HG03521 (cell line): ENCODE measurements at regions not wholly inside any gene's neighbourhood (a gene's known extent, or its start where the extent isn't known, plus 50 kb on each side); places are given as distances from the start of the nearest gene placed in this dataset.
"Not testable (repeated sequence)": the region's sequence is repeated elsewhere in the genome, so short reads cannot be mapped to it uniquely, and the experiment has no call there.

Experiments
- ATAC-seq: cut with Tn5 transposase; IDR thresholded peaks from one replicate; pipeline ENCODE4 v1.9.1; 2021; ENCODE audit warnings: mild to moderate bottlenecking, moderate library complexity; ENCODE audit not compliant: unreplicated experiment

DNA sequence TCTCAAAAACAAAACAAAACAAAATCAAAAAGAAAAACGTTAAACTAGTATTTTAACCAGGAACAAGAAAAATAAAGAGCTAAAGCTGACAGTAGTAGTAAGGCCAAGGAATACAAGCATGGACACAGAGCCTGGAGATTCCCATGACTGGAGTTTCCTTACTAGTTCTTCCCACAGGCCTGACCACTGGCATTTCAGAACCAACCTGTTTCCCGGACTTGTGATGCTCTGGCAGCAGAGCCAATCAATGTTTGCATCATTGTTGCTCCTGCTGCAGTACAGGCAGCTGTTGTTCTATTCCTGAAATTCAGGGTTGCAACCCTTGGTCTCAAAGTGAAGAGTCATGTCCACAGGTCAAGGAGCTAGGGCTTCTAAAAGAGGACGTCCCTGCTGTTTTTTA lies 111.3 kb upstream of the WARS2 start:
- no peak for ATAC-seq

DNA sequence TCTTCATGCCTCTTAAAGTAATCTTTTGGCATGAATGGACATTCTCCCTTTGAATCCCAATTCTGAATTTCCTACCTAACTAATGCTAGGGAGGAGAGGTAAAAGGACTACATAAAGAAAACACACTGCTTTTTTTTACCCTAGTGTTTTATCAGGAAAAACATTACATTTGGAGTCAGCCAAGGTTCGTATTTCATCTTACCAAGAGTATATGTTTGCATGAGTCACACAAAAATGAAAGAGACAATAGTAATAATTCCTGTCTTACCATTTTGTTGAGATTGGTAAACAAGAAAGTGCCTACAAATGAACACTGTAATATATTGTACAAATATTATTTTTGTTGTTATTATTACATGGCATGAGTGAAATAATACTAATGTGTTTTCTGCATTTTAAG lies 112.9 kb upstream of the WARS2 start:
- ATAC-seq: no peak

DNA sequence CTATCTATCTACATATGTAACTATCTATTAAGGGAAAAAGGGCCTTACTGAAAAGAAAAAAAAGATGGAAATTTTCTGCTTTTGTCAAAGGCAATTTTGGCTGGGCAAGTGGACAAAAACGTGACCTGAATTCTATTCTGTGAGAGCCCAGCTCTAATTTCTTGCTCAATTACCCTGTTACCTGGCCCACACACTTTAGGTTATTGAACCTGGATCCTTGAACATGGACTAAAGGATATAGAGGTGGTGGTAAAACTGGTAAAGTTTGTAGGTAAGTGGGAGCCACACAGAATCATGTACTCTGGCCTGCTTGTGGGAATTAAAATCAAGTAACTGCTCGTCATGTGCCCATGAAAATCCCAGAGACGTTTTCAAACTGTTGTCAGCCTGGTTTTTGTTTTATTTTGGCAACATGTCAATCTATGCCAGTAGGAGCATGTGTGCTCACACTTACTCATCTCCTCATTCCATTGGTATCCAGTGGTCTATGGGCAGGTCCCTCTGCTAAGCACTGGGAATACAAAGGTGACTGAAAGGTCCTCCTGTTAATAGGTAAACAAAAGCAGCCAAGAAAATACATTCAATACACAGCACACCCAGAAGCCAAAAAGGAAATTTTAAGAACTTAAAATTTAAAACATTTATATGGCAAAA lies 113.7 kb upstream of the WARS2 start:
- no peak for ATAC-seq

DNA sequence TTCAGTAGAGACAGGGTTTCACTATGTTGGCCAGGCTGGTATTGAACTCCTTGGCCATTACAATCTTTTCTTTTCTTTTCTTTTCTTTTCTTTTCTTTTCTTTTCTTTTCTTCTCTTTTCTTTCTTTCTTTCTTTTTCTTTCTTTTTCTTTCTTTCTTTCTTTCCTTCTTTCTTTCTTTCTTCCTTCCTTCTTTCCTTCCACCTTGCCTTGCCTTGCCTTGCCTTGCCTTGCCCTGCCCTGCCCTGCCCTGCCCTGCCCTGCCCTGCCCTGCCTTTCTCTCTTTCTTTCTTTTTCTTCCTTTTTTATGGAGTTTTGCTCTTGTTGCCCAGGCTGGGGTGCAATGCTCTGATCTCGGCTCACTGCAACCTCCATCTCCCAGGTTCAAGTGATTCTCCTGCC lies 112.5 kb upstream of the HAO2 start:
- not testable (repeated sequence) for ATAC-seq

DNA sequence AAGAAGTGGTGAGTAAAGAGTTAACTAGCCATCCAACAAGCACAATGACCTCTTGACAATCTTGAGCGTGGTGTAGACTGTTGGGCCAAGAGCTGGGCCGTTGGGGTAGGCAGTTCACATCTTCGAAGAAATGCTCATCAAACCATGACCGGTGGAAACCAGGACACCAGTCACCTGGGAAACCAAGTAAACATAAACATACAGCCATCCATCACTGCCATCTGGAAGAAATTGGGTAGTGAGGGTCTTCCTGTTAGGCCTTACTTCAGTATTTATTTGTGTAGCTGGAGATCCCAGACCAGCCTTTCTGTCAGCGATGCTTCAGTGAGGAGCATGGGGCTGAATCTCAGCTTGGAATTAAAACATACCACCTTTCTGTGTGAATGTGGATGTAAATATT lies 108.1 kb upstream of the HAO2 start:
- ATAC-seq: no peak

DNA sequence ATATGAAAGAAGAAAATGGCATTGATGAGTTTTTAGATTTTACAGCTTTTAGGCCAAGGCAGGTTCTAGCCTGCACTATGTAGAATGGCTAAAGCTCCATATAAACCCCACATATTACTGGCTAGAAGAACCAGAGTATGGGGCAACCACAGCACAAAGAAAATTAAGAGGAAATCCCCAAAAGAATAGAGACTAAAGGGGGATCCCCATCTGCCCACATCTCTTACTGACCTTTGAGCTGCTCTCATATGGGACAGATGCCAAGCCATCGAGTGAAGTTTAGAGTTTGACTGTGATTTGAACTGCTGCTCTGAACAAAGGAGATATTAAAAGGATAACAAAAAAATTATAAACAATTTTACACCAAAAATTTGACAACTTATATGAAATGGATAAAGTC lies 102.2 kb upstream of the HAO2 start:
- peak; percentile 89 for ATAC-seq

DNA sequence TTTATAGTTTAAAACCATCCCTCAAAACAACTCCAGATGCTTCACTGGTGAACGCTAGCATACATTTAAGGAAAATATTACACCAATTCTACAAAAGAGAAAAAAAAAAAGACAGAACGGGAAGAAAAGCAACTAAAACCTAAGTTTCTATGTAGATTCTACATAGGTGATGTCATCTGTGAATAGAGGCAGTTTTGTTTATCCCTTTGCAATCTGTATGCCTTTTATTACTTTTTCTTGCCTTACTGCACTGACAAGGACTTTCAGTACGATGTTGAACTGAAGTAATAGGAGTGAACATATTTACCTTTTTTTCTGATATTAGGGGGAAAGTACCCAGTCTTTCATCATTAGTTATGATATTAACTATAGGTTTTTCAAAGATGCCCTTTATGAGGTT lies 101.7 kb upstream of the HAO2 start:
- no peak for ATAC-seq

DNA sequence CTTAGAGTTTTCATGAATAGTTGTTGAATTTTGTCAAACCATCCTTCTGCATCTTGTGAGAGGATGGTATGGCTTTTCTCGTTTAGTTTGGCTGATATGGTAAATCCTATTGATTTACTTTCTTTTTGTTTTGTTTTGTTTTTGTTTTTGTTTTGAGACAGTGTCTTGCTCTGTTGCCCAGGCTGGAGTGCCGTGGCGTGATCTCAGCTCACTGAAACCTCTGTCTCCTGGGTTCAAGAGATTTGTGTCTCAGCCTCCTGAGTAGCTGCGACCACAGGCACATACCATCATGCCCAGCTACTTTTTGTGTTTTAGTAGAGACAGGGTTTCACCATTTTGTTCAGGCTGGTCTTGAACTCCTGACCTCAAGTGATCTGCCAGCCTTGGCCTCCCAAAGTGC lies 101.3 kb upstream of the HAO2 start:
- ATAC-seq: not testable (repeated sequence)

DNA sequence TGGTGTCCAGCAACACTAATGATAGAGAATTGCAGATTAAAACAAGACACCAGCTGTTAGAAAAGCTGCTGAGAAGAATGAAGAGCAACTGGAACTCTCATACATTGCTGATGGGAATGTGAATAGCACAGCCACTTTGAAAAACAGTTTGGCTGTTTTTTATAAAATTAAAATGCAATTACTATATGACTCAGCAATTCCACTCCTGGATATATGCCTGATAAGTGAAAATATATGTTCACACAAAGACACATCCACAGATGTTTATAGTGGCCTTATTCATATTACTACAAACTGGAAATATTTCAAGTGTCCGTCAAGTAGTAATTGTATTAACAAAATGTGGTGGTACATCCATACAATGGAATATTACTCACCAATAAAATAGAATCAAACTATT lies 99.7 kb upstream of the HAO2 start:
- ATAC-seq: no peak

DNA sequence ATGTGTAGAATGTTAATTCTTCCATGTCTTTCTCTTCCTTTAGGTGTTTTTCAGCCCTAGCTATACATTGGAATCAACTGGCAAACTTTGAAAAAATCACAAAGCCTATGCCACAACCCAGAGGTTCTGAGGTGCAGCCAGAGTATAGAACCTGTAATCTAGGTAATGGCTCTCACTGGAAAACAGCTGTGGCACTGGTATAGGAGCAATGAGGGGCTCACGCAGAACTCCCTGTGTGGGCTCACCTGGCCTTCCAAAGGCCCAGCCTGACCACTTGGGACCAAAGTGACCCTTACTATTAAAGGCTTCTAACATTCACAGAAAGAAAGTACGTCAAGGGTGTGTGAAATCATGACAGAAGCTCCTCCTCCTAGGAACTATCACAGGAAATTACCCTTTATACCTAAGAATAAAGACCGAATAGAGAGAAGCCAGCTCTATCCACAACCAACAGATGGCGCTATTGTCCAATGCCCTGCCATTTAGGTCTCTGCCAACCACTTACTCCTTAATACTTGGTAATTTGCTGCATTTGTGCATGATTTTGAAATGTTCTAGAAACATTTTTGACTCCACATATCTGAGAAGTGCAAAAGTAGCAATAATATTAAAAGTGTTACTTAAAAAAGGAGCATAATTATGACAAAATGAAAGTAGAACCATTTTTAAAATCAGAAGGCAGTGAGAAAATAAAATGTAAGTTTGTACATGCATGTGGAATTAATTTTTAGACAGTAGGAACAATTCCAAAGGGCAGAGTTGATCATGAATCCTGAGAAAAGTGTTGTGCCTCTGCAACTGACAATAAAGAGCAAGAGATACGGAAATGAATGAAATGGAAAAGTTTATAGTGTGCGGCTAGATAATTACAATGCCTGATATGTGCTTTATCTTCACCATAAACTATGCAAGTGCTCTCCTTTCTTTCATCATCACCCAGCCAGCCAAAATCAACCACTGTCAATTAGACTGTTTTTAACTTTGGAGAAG lies 93.1 kb upstream of the HAO2 start:
- peak; percentile 50 for ATAC-seq

DNA sequence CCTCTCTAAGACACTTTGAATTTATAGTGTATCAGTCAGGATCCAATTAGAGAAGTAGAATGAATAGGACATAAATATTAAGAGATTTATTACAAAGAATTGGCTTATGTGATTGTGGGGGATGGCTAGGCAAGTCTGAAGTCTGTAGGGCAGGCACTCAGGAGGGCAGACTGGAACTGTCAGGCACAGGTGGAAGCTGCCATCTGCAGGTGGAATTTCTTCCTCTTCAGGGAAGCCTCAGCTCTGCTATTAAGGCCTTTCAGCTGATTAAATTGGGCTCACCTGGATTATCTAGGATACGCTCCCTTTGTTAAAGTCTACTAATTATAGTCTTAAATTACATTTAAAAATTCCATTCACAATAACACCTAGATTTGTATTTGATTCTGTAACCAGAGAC lies 92.0 kb upstream of the HAO2 start:
- no peak for ATAC-seq

DNA sequence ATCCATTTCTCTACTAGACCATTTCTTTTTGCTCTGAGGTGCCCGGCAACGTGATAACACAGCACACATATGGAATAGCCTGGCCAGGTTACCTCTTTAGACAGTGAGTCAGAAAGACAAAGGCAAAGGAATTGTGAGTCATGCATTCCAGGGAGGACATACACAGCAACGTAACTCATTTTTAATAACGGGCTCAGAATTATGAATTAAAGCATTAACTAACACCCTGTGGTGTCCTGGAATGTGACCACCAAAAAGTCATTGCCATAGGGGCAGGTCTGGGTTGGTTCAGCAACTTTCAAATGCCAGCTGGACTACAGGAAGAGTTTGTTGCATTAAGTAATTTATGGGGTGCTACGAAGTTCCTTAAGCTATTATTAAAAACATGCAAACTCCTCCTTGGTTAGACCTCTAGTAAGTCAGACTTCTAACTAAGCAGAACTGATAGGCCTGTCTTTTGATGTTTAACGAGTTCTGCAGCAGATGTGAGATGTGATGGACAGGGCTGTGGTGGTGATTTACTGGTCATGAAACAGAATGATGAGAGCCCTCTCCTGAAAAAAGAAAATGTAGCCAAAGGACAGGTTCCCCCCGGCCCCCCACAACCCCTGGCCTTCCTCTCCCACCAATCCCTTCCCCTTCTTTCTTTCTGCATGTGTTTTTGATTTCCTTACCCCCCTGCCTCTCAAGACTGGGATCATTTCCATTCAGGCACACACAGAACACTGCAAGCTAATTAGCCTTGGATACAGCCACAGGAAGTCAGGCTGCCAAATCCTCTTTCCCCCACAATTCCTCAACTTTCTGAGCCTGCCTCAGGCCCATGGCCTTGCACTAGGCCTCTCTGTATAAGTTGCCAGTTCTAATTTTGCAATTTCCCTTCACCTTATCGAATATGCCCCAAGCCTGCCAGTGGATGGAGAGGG lies 88.9 kb upstream of the HAO2 start:
- ATAC-seq: no peak

DNA sequence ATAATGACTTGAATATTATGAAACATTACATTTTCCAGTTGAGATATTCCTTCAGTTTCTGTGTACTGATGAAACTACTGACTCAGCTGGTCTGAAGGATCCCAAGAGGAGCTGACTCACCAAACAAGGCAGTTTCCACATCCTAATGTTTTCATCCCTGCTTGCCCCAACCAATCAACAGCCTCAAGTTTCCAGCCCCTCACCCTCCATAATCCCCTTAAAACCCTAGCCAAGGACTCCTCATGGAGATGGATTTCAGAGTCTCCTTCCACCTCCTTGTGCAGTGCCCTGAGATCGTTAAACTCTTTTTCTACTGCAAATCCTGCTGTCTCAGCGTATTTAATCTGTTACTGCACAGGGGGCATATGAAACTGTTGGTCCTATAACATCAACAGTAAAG lies 83.1 kb upstream of the HAO2 start:
- no peak for ATAC-seq

DNA sequence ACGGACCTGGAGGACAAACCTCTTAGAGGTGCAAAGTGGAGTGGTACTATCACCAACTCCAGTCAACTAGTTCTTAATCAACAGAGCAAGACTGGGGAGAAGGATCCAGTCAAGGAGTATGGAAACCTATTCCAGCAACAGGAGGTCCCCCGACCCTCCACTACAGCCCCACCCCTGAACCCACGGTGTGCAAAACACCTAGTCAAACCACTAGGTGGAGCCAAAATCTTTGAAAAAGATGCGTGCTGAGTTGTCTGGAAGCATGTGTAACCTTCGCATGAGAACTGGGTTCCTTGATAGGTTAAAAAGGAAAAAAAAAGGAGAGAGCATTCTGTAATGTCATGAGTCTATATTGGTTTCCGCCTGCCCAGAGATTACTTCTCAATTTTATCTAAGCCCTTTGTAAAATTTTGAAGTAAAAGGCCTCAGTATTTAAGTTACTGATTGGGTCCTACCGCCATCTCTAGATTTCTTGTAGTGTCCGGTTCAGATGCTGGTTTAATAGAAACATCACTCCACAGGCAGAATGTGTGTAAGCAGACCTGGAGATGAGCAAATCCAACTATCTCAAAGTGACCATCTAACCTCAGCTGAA lies 81.9 kb upstream of the HAO2 start:
- ATAC-seq: peak; percentile 69

DNA sequence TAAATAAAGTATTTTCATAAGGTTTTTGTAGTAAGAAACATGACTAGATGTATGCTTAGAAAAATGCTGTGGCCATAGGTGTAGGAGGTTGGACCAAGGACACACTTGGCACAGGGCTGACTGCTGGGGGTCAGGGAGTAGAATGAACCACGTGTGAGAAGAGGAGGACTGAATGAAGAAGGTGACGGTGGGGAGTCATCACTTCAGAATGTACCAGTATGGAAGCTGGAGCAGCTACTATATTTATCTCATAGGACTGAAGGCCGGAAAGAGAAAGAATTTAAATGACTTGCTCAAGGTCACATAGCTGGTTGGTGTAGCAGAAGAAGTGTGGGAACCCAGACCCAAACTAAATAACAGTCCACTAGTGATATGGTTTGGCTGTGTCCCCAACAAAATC lies 79.8 kb upstream of the HAO2 start:
- ATAC-seq: no peak

DNA sequence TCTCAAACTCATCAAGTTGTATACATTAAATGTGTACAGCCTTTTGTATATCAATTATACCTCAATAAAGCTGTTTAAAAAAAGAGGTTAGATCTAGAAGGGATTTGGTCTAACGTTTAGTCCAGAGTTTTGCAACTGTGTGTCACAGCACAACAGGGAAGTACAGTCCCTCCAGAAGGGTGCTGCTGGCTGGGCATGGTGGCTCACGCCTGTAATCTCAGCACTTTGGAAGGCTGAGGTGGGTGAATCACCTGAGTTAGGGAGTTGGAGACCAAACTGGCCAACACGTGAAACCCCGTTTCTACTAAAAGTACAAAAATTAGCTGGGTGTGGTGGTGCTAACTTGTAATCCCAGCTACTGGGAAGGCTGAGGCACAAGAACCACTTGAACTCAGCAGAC lies 78.3 kb upstream of the HAO2 start:
- no peak for ATAC-seq

DNA sequence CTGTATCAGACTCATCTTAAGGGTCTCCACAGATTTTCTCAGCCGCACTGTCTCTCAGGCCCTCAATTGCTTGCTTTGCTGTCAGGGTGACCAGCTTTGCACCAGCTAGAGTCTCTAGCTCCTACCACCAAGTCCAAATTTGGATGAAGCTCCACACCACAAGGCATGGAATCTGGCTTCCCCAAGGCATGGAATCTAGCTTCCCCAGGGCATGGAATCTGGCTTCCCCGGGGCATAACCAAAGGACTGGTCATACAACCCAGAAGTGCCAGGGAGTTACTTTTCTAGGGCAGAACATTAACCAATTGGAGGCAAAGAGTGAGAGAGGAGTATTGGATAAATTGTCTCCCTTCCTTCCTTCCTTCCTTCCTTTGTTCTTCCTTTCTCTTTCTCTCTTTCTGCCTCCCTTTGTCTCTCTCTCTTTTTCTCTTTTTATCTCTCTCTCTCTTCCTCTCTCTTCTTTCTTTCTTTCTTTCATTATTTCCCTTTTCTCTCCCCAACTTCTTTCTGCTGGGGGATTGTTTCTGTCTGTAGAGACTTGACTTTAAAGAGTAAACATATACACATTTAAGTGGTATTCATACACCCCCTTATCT lies 76.9 kb upstream of the HAO2 start:
- ATAC-seq: no peak

DNA sequence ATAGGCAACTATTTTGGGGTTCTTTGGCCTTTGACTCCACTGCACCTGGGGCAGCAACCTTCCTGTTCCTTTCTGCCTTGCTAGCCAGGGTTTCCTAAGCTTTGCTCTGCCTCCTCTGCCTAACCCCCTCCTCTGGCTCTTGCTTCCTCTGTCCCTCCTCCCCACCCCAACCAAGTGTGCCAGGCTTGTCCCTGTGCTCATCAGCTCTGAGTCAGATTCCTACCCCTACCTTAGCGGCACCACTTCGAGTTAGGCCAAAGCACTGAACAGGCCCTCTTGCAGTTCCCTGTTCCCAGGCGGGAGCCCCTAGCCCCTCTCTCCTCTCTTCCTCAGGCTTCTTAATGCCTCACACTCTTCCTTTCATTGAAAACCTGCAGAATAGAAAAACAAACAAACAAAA lies 74.8 kb upstream of the HAO2 start:
- ATAC-seq: no peak

DNA sequence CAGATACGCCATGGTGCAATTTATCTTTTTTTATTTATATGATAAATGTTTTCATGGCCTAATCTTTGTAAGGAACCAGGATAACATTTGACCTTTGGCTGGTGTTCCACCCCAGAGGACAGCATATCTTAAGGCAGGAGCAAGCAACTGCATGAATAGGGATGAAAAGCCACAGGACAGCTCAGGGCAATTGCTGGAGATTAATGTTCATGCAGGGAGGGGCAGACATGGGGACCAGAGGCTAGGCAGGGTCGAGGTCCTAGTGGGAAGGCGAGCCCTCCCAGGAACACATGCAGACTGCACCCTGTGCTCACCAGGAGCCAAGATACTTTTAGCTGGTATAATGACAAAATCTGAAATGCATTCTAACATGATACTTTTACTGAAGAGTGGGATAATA lies 74.4 kb upstream of the HAO2 start:
- ATAC-seq: no peak

DNA sequence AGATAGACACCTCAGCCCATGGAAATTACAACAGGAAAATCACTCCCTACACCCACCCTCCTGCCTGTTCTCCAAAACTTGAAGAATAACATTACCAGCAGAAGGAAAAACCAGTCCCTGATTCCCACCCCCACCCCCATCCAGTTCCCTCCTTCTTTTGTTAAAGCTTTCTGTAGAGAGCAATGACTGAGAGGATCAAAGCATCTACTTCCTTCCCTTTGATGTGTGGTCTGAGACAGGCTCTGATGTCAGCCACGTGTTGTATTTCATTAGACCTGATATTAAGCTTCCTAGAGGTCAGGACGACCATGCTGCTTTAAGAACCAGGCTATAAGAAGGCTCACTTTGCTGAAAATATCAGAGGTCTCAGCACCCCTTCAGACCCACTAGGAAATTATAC lies 73.9 kb upstream of the HAO2 start:
- ATAC-seq: no peak
